Mesendoderm (in vitro differentiated cells): ENCODE measurements at regions not wholly inside any gene's neighbourhood (a gene's known extent, or its start where the extent isn't known, plus 50 kb on each side); places are given as distances from the start of the nearest gene placed in this dataset.
"Not testable (repeated sequence)": the region's sequence is repeated elsewhere in the genome, so short reads cannot be mapped to it uniquely, and the experiment has no call there.

Source experiments
- DNase-seq: peaks from one replicate; pipeline ENCODE4 v3.0.0; 2013
- H2AK5ac ChIP-seq: 2 replicates; pipeline ENCODE4 v1.6.1; 2013; ENCODE audit warnings: low read length, inconsistent platforms
- H2BK120ac ChIP-seq: 2 replicates; pipeline ENCODE4 v1.6.1; 2013; ENCODE audit warnings: low read depth, mild to moderate bottlenecking, low read length, moderate library complexity, mixed read lengths
- H2BK15ac ChIP-seq: replicated peaks from 2 replicates; pipeline ENCODE4 v1.6.1; 2013; ENCODE audit warnings: low read depth, mild to moderate bottlenecking, moderate library complexity
- H2BK5ac ChIP-seq: 2 replicates; pipeline ENCODE4 v1.6.1; 2013; ENCODE audit warnings: low read length, inconsistent platforms
- H3K18ac ChIP-seq: 2 replicates; pipeline ENCODE4 v1.6.1; 2013; ENCODE audit warnings: mild to moderate bottlenecking, low read length, mixed read lengths
- H3K23ac ChIP-seq: one replicate; pipeline ENCODE4 v1.6.1; 2013; ENCODE audit warnings: low read length
- H3K27ac ChIP-seq: 2 replicates; pipeline ENCODE4 v1.5.1; 2013; ENCODE audit warnings: low read depth, mild to moderate bottlenecking, inconsistent platforms, low read length, moderate library complexity
- H3K27me3 ChIP-seq: 2 replicates; pipeline ENCODE4 v1.6.1; 2013; ENCODE audit warnings: low read length, control low read depth, mild to moderate bottlenecking, inconsistent platforms; ENCODE audit not compliant: insufficient read depth, poor library complexity
- H3K36me3 ChIP-seq: 2 replicates; pipeline ENCODE4 v1.6.1; 2013; ENCODE audit warnings: low read length, inconsistent platforms; ENCODE audit not compliant: control insufficient read depth, insufficient read depth
- H3K4ac ChIP-seq: one replicate; pipeline ENCODE4 v1.6.1; 2013; ENCODE audit warnings: low read depth, mild to moderate bottlenecking, low read length, moderate library complexity
- H3K4me1 ChIP-seq: 2 replicates; pipeline ENCODE4 v1.6.1; 2013; ENCODE audit warnings: low read depth, low read length, inconsistent platforms; ENCODE audit not compliant: control insufficient read depth
- H3K4me2 ChIP-seq: 2 replicates; pipeline ENCODE4 v1.6.1; 2013; ENCODE audit warnings: low read length
- H3K4me3 ChIP-seq: 2 replicates; pipeline ENCODE4 v1.5.1; 2013; ENCODE audit warnings: mild to moderate bottlenecking, low read length
- H3K56ac ChIP-seq: one replicate; pipeline ENCODE4 v1.6.1; 2013; ENCODE audit warnings: low read length
- H3K79me1 ChIP-seq: 2 replicates; pipeline ENCODE4 v1.6.1; 2013; ENCODE audit warnings: low read length, inconsistent platforms
- H3K79me2 ChIP-seq: 2 replicates; pipeline ENCODE4 v1.6.1; 2013; ENCODE audit warnings: mild to moderate bottlenecking, low read length; ENCODE audit not compliant: control insufficient read depth, insufficient read depth
- H3K9ac ChIP-seq: 2 replicates; pipeline ENCODE4 v1.6.1; 2013; ENCODE audit warnings: low read length, inconsistent platforms
- H4K5ac ChIP-seq: one replicate; pipeline ENCODE4 v1.6.1; 2013; ENCODE audit warnings: low read length
- H4K8ac ChIP-seq: one replicate; pipeline ENCODE4 v1.6.1; 2013; ENCODE audit warnings: low read depth, mild to moderate bottlenecking, control low read depth, low read length, moderate library complexity
- WGBS: extraction: QIAGEN DNeasy Blood & Tissue Kit; methylation state at CpG from one replicate; pipeline ENCODE4 v1.1.7; 2013; ENCODE audit warnings: low lambda C conversion rate, missing lambda C conversion rate; ENCODE audit not compliant: insufficient coverage; ENCODE audit errors: extremely low coverage; 5-methylcytosine and 5-hydroxymethylcytosine counted together

- Histone ChIP-seq H3K9ac (no peak overlapping the region), H3K79me2 (no peaks in the 10 kb centered on the region), H3K18ac (no peak overlapping the region), H3K4me2 (no peak overlapping the region), H3K36me3 (no peaks in the 10 kb centered on the region), H4K8ac (no peak overlapping the region), H3K4ac (no peak overlapping the region), H3K56ac (no peak overlapping the region), H3K4me3 (no peak overlapping the region), H3K27me3 (no peaks in the 10 kb centered on the region), H3K4me1 (no peaks in the 10 kb centered on the region), H2BK5ac (no peak overlapping the region), H2BK15ac (no peak overlapping the region), H3K23ac (no peak overlapping the region), H2AK5ac (no peak overlapping the region), H3K79me1 (no peaks in the 10 kb centered on the region), H3K27ac (no peak overlapping the region), H2BK120ac (no peak overlapping the region), H4K5ac (no peak overlapping the region)
- no peak for DNase-seq
- no CpG with 5 or more reads among the region's 6 CpGs for WGBS
These were observed 98.8 kb upstream of the MMADHC start for GRCh38 chr2:149686136-149687051.

- not testable (repeated sequence) for H3K56ac ChIP-seq, H2BK120ac ChIP-seq, H3K27ac ChIP-seq, DNase-seq, H3K23ac ChIP-seq, H3K4me2 ChIP-seq, H2BK5ac ChIP-seq, H3K9ac ChIP-seq, H3K27me3 ChIP-seq, H3K4me1 ChIP-seq, H3K36me3 ChIP-seq, H4K8ac ChIP-seq, H2AK5ac ChIP-seq, H3K4me3 ChIP-seq, H3K79me1 ChIP-seq, H3K4ac ChIP-seq, H3K79me2 ChIP-seq, H2BK15ac ChIP-seq, H3K18ac ChIP-seq, H4K5ac ChIP-seq
- WGBS = no CpG with 5 or more reads among the region's 4 CpGs
These were observed 97.8 kb upstream of the MMADHC start for GRCh38 chr2:149685401-149685800.

GRCh38 chr2:149679286-149679685 lies 91.7 kb upstream of the MMADHC start:
- Histone ChIP-seq H4K5ac (no peak overlapping the region), H3K79me2 (no peaks in the 10 kb centered on the region), H3K4me3 (no peak overlapping the region), H2BK15ac (no peak overlapping the region), H2AK5ac (no peak overlapping the region), H3K4me2 (no peak overlapping the region), H3K56ac (no peak overlapping the region), H3K27ac (no peak overlapping the region), H3K4me1 (no peaks in the 10 kb centered on the region), H3K36me3 (no peaks in the 10 kb centered on the region), H2BK120ac (no peak overlapping the region), H3K23ac (no peak overlapping the region), H2BK5ac (no peak overlapping the region), H3K79me1 (no peaks in the 10 kb centered on the region), H3K27me3 (no peaks in the 10 kb centered on the region), H4K8ac (no peak overlapping the region), H3K4ac (no peak overlapping the region), H3K18ac (no peak overlapping the region), H3K9ac (no peak overlapping the region)
- no peak for DNase-seq
- WGBS = no CpG with 5 or more reads among the region's 2 CpGs

GRCh38 chr2:149677416-149677815 lies 89.8 kb upstream of the MMADHC start:
- Histone ChIP-seq H3K79me1 (no peaks in the 10 kb centered on the region), H3K23ac (no peak overlapping the region), H3K9ac (no peak overlapping the region), H3K27me3 (no peaks in the 10 kb centered on the region), H2BK120ac (no peak overlapping the region), H3K36me3 (no peaks in the 10 kb centered on the region), H4K8ac (no peak overlapping the region), H3K4me3 (no peak overlapping the region), H3K56ac (no peak overlapping the region), H3K4me1 (no peaks in the 10 kb centered on the region), H2BK5ac (no peak overlapping the region), H3K18ac (no peak overlapping the region), H3K4me2 (no peak overlapping the region), H4K5ac (no peak overlapping the region), H3K79me2 (no peaks in the 10 kb centered on the region), H2AK5ac (no peak overlapping the region), H3K4ac (no peak overlapping the region), H2BK15ac (no peak overlapping the region), H3K27ac (no peak overlapping the region)
- no peak for DNase-seq
- no CpG with 5 or more reads among the region's 1 CpG for WGBS

- Histone ChIP-seq H2AK5ac (no peak overlapping the region), H4K8ac (no peak overlapping the region), H3K36me3 (no peaks in the 10 kb centered on the region), H3K79me2 (no peaks in the 10 kb centered on the region), H2BK15ac (no peak overlapping the region), H2BK120ac (no peak overlapping the region), H2BK5ac (no peak overlapping the region), H3K9ac (no peak overlapping the region), H3K4me3 (no peak overlapping the region), H3K56ac (no peak overlapping the region), H3K18ac (no peak overlapping the region), H3K4ac (no peak overlapping the region), H4K5ac (no peak overlapping the region), H3K27ac (no peak overlapping the region), H3K4me1 (no peaks in the 10 kb centered on the region), H3K23ac (no peak overlapping the region), H3K4me2 (no peak overlapping the region), H3K79me1 (no peaks in the 10 kb centered on the region), H3K27me3 (no peaks in the 10 kb centered on the region)
- DNase-seq = no peak
- WGBS = no CpG with 5 or more reads among the region's 2 CpGs
These were observed 82.5 kb upstream of the MMADHC start for GRCh38 chr2:149670086-149670485.
